LNCaP clone FGC (cell line): ENCODE measurements at regions not wholly inside any gene's neighbourhood (a gene's known extent, or its start where the extent isn't known, plus 50 kb on each side); places are given as distances from the start of the nearest gene placed in this dataset.

Experiments
- DNase-seq: peaks from one replicate; pipeline ENCODE4 v3.0.0-alpha.2; 2011; ENCODE audit warnings: low read depth
- H3K4me3 ChIP-seq: 2 replicates; pipeline ENCODE4 v1.5.1; 2011; ENCODE audit warnings: mild to moderate bottlenecking, low read depth, low read length, control low read depth
- CTCF ChIP-seq: IDR thresholded peaks from 2 replicates; pipeline ENCODE4 v1.5.1; 2012; ENCODE audit warnings: mild to moderate bottlenecking; ENCODE audit not compliant: control insufficient read depth, insufficient read depth; ENCODE audit errors: extremely low read depth

DNA sequence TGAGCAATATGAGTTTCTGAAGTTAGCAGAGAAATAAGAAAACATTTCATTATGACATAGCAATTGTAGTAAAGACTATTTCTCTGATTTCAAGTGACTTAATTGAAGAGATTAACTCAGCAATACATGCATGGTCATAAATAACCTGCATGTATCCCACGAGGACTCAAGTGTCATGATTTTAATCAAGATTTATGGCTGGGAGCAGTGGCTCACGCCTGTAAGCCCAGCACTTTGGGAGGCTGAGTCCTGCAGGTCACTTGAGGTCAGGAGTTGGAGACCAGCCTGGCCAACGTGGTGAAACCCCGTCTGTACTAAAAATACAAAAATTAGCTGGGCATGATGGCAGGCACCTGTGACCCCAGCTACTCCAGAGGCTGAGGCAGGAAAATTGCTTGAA is 311.9 kb upstream of the PLD5 start:
- H3K4me3 ChIP-seq = no peak overlapping the region
- DNase-seq = no peak
- no peak for TF ChIP-seq CTCF

DNA sequence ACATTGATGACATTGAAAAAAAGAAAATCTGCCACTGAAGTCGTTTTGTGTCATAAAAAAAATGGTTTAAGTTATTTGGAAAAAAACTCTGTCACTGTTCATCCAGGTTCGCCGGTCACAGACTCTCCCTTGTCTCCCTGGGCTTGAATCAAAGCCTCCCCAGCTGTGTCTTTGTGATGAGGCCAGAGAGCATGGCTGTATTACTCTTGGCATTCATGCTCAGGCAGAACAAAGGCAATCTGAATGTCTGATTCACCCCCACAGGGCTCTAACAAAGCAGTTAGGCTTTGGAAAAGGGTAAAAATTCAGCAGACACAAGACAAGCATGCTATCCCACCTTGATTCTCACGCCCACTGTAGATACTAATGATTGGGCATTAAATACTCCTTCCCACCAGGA is 304.3 kb upstream of the PLD5 start:
- no peak for TF ChIP-seq CTCF
- no peak overlapping the region for H3K4me3 ChIP-seq
- DNase-seq = no peak

GRCh38 chr1:242828199-242828598 is 303.7 kb upstream of the PLD5 start:
- H3K4me3 ChIP-seq = no peak overlapping the region
- DNase-seq = no peak
- no peak; the same call in 1 of the 2 replicates for TF ChIP-seq CTCF

DNA sequence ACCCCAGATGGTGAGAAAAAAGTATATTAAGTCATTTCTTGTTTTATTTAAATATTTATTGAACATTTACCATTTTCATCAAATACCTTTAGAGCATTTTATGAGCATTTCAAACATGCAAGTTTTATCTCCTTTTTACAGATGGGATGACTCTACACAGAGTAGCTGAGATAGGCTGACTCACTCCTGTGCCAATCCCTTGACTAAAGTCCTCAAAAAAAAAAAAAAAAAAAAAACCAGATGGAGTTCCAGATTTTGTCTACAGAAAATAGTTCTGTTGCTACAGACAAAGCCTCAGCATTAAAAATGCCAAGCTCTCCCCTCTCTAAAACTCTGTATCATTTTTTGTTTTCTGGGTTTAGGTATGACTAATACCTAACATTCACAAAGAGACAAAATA is 303.0 kb upstream of the PLD5 start:
- no peak for TF ChIP-seq CTCF
- no peak overlapping the region for H3K4me3 ChIP-seq
- no peak for DNase-seq

DNA sequence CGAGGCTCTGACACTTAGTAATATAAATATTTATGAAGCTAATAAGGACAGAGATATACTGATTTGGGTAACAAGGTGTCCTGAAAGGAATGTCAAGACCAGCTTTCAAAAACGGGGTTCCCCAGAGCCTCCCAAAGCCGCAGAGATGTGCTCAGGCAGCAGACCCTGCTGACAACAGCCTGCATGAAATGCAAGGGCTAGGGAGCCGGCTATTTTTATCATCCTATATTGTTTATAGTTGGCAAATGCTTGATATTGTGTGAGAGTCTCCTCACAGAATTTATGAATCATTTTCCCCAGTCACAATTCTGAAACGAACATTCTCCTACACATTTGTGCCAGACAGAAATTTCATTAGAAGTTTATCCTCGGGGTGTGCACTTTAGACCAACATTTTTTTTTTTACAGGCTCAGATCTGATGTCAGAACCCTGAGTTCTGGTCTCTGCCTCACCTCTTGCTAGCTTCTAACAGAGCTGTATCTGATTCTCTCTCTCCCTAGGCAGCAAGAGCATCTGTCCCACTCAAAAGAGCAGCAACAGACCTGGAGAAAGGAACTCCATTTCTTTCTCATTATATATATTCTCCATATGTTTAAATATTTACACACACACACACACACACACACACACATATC is 302.3 kb upstream of the PLD5 start:
- no peak for TF ChIP-seq CTCF
- no peak for DNase-seq
- no peak overlapping the region for H3K4me3 ChIP-seq

- no peak overlapping the region for H3K4me3 ChIP-seq
- no peak for DNase-seq
- no peak for TF ChIP-seq CTCF
These were observed 299.9 kb upstream of the PLD5 start for GRCh38 chr1:242824435-242824834.

GRCh38 chr1:242813490-242814091 is 289.1 kb upstream of the PLD5 start:
- no peak for TF ChIP-seq CTCF
- no peak for DNase-seq
- no peak overlapping the region for H3K4me3 ChIP-seq
